Liver (tissue), 8 donors: ENCODE measurements at regions not wholly inside any gene's neighbourhood (a gene's known extent, or its start where the extent isn't known, plus 50 kb on each side); places are given as distances from the start of the nearest gene placed in this dataset.

Experiments
- DNase-seq: peaks from one replicate; pipeline ENCODE4 v3.0.0-alpha.2; 2017; ENCODE audit warnings: low spot score
- H3K27ac ChIP-seq, 2 donors: one replicate each; pipeline ENCODE4 v1.7.0; 2013; ENCODE audit warnings: inconsistent platforms in 2 of 2, low read length in 2 of 2, control low read depth in 1 of 2, low read depth in 1 of 2, mild to moderate bottlenecking in 1 of 2
- H3K27me3 ChIP-seq, 4 donors: one replicate each; pipeline versions ENCODE4 v1.6.1 to v1.7.0; 2013; ENCODE audit warnings: low read length in 3 of 4, inconsistent platforms in 1 of 4, mild to moderate bottlenecking in 1 of 4, moderate library complexity in 1 of 4; ENCODE audit not compliant: control insufficient read depth in 4 of 4, insufficient read depth in 4 of 4
- H3K36me3 ChIP-seq, 4 donors: one replicate each; pipeline versions ENCODE4 v1.6.1 to v1.7.0; 2013; ENCODE audit warnings: low read length in 3 of 4, mild to moderate bottlenecking in 3 of 4, low read depth in 1 of 4, moderate library complexity in 1 of 4; ENCODE audit not compliant: control insufficient read depth in 4 of 4, insufficient read depth in 3 of 4
- H3K4me1 ChIP-seq, 4 donors: one replicate each; pipeline versions ENCODE4 v1.6.1 to v1.7.0; 2013; ENCODE audit warnings: low read length in 3 of 4, mild to moderate bottlenecking in 3 of 4, moderate library complexity in 1 of 4; ENCODE audit not compliant: control insufficient read depth in 4 of 4, insufficient read depth in 4 of 4
- H3K4me3 ChIP-seq, 3 donors: one replicate each; pipeline versions ENCODE4 v1.6.1 to v1.7.0; 2013; ENCODE audit warnings: low read length in 3 of 3, control low read depth in 1 of 3, low read depth in 1 of 3, mild to moderate bottlenecking in 1 of 3
- H3K9ac ChIP-seq, 2 donors: one replicate each; pipeline ENCODE4 v1.7.0; 2013; ENCODE audit warnings: low read length in 2 of 2, mild to moderate bottlenecking in 2 of 2, moderate library complexity in 2 of 2, control low read depth in 1 of 2, low read depth in 1 of 2
- H3K9me3 ChIP-seq, 4 donors: one replicate each; pipeline versions ENCODE4 v1.6.1 to v1.7.0; 2013; ENCODE audit warnings: low read length in 3 of 4; ENCODE audit not compliant: control insufficient read depth in 4 of 4
- EGR1 ChIP-seq, 2 donors: IDR thresholded peaks; 2 replicates each; pipeline ENCODE4 v1.6.1; 2016 to 2018; ENCODE audit warnings: antibody characterized with exemption in 2 of 2, low read depth in 2 of 2
- FOXA1 ChIP-seq: IDR thresholded peaks from 2 replicates; pipeline ENCODE4 v1.6.1; 2016; ENCODE audit warnings: antibody characterized with exemption
- FOXA2 ChIP-seq: IDR thresholded peaks from 2 replicates; pipeline ENCODE4 v1.6.1; 2016; ENCODE audit warnings: antibody characterized with exemption
- GABPA ChIP-seq, 2 donors: IDR thresholded peaks in 1 of 2; conservative IDR thresholded peaks in 1 of 2; 2 replicates each; pipeline ENCODE4 v1.6.1; 2016; ENCODE audit warnings: antibody characterized with exemption in 2 of 2, mild to moderate bottlenecking in 1 of 2, moderate library complexity in 1 of 2
- HNF4A ChIP-seq, 2 donors: conservative IDR thresholded peaks; 2 replicates each; pipeline ENCODE4 v1.6.1; 2016; ENCODE audit warnings: antibody characterized with exemption in 2 of 2, mild to moderate bottlenecking in 2 of 2
- HNF4G ChIP-seq: IDR thresholded peaks from 2 replicates; pipeline ENCODE4 v1.6.1; 2016; ENCODE audit warnings: antibody characterized with exemption
- JUND ChIP-seq, 2 donors: IDR thresholded peaks; 2 replicates each; pipeline ENCODE4 v1.6.1; 2016; ENCODE audit warnings: antibody characterized with exemption in 2 of 2
- NR2F2 ChIP-seq: IDR thresholded peaks from 2 replicates; pipeline ENCODE4 v1.6.1; 2016; ENCODE audit warnings: antibody characterized with exemption
- RAD21 ChIP-seq, 2 donors: IDR thresholded peaks; 2 replicates each; pipeline ENCODE4 v1.6.1; 2016; ENCODE audit warnings: antibody characterized with exemption in 2 of 2, mild to moderate bottlenecking in 2 of 2
- RXRA ChIP-seq, 2 donors: IDR thresholded peaks; 2 replicates each; pipeline ENCODE4 v1.6.1; 2017 to 2018; ENCODE audit warnings: antibody characterized with exemption in 2 of 2, mild to moderate bottlenecking in 1 of 2
- SP1 ChIP-seq: IDR thresholded peaks from 2 replicates; pipeline ENCODE4 v1.6.1; 2018; ENCODE audit warnings: antibody characterized with exemption, mild to moderate bottlenecking
- TAF1 ChIP-seq: conservative IDR thresholded peaks from 2 replicates; pipeline ENCODE4 v1.6.1; 2016; ENCODE audit warnings: antibody characterized with exemption, mild to moderate bottlenecking
- YY1 ChIP-seq: IDR thresholded peaks from 2 replicates; pipeline ENCODE4 v1.6.1; 2016; ENCODE audit warnings: antibody characterized with exemption, mild to moderate bottlenecking
- WGBS: extraction: QIAGEN DNeasy Blood & Tissue Kit; methylation state at CpG from one replicate; pipeline ENCODE4 v1.1.7; 2013; 5-methylcytosine and 5-hydroxymethylcytosine counted together
- TF ChIP-seq, protein P1 (sequence below): IDR thresholded peaks from 2 replicates; pipeline ENCODE4 v1.6.1; 2016; ENCODE audit warnings: antibody characterized with exemption
- TF ChIP-seq, protein P2 (sequence below): fragments of 150-350 bp; IDR thresholded peaks from 2 replicates; pipeline ENCODE4 v1.5.1; 2017; ENCODE audit warnings: improper control_type of control experiment, low read depth, low read length; ENCODE audit not compliant: missing input control
- TF ChIP-seq, protein P3 (sequence below): IDR thresholded peaks from 2 replicates; pipeline ENCODE4 v1.6.1; 2016; ENCODE audit warnings: antibody characterized with exemption
- TF ChIP-seq, protein P4 (sequence below): IDR thresholded peaks from 2 replicates; pipeline ENCODE4 v1.6.1; 2016; ENCODE audit warnings: antibody characterized with exemption, mild to moderate bottlenecking
- TF ChIP-seq, protein P5 (sequence below): IDR thresholded peaks from 2 replicates; pipeline ENCODE4 v1.6.1; 2016; ENCODE audit warnings: antibody characterized with exemption
- donor health status: healthy.
- donor health status: healthy.
- donor health status: healthy.
- donor health status: healthy.
- donor health status: healthy.

DNA sequence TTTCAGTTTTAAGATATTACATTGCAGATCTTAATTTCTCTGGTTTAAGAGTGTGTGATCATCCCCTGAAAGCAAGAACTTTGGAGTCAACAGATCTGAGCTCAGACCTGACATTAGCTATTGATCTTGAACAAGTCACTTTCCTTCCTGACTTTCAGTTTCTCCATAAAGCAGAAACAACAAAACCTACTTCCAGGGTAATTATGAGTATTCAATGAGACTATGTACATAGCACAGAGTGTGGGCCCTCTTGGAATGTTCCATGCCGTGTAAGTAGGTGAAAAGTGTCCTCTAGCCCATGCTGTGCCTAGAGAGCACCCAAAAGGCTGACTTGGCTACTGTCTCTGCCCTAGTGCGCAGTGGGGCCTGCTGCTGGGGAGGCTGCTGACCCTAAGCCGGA lies 188.0 kb upstream of the RPL34 start:
- no peak overlapping the region for H3K4me3 ChIP-seq
- H3K27me3 ChIP-seq = no peaks in the 10 kb centered on the region
- H3K36me3 ChIP-seq = no peaks in the 10 kb centered on the region
- no peak overlapping the region for H3K27ac ChIP-seq
- no peak for DNase-seq
- no peaks in the 10 kb centered on the region for H3K4me1 ChIP-seq
- WGBS = 88% methylated on average over 3 of the region's 3 CpGs
- TF ChIP-seq NR2F2 (no peak), EGR1 (IDR thresholded peaks at IDR 0.05; ENCODE audit: low read depth in 2 of 2) (no peak), GABPA (IDR thresholded peaks at IDR 0.05 in 1 of 2, conservative IDR thresholded peaks at IDR 0.05 in 1 of 2) (no peak), HNF4A (conservative IDR thresholded peaks at IDR 0.05) (no peak), FOXA1 (no peak), TAF1 (no peak), JUND (IDR thresholded peaks at IDR 0.05) (no peak), RXRA (IDR thresholded peaks at IDR 0.05) (no peak), FOXA2 (no peak), HNF4G (no peak), SP1 (no peak), RAD21 (IDR thresholded peaks at IDR 0.05) (no peak)
- TF ChIP-seq, protein P1, sequence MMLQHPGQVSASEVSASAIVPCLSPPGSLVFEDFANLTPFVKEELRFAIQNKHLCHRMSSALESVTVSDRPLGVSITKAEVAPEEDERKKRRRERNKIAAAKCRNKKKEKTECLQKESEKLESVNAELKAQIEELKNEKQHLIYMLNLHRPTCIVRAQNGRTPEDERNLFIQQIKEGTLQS = no peak
- TF ChIP-seq, protein P2, sequence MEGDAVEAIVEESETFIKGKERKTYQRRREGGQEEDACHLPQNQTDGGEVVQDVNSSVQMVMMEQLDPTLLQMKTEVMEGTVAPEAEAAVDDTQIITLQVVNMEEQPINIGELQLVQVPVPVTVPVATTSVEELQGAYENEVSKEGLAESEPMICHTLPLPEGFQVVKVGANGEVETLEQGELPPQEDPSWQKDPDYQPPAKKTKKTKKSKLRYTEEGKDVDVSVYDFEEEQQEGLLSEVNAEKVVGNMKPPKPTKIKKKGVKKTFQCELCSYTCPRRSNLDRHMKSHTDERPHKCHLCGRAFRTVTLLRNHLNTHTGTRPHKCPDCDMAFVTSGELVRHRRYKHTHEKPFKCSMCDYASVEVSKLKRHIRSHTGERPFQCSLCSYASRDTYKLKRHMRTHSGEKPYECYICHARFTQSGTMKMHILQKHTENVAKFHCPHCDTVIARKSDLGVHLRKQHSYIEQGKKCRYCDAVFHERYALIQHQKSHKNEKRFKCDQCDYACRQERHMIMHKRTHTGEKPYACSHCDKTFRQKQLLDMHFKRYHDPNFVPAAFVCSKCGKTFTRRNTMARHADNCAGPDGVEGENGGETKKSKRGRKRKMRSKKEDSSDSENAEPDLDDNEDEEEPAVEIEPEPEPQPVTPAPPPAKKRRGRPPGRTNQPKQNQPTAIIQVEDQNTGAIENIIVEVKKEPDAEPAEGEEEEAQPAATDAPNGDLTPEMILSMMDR = no peak
- TF ChIP-seq, protein P3, sequence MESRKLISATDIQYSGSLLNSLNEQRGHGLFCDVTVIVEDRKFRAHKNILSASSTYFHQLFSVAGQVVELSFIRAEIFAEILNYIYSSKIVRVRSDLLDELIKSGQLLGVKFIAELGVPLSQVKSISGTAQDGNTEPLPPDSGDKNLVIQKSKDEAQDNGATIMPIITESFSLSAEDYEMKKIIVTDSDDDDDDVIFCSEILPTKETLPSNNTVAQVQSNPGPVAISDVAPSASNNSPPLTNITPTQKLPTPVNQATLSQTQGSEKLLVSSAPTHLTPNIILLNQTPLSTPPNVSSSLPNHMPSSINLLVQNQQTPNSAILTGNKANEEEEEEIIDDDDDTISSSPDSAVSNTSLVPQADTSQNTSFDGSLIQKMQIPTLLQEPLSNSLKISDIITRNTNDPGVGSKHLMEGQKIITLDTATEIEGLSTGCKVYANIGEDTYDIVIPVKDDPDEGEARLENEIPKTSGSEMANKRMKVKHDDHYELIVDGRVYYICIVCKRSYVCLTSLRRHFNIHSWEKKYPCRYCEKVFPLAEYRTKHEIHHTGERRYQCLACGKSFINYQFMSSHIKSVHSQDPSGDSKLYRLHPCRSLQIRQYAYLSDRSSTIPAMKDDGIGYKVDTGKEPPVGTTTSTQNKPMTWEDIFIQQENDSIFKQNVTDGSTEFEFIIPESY = no peak
- TF ChIP-seq, protein P4, sequence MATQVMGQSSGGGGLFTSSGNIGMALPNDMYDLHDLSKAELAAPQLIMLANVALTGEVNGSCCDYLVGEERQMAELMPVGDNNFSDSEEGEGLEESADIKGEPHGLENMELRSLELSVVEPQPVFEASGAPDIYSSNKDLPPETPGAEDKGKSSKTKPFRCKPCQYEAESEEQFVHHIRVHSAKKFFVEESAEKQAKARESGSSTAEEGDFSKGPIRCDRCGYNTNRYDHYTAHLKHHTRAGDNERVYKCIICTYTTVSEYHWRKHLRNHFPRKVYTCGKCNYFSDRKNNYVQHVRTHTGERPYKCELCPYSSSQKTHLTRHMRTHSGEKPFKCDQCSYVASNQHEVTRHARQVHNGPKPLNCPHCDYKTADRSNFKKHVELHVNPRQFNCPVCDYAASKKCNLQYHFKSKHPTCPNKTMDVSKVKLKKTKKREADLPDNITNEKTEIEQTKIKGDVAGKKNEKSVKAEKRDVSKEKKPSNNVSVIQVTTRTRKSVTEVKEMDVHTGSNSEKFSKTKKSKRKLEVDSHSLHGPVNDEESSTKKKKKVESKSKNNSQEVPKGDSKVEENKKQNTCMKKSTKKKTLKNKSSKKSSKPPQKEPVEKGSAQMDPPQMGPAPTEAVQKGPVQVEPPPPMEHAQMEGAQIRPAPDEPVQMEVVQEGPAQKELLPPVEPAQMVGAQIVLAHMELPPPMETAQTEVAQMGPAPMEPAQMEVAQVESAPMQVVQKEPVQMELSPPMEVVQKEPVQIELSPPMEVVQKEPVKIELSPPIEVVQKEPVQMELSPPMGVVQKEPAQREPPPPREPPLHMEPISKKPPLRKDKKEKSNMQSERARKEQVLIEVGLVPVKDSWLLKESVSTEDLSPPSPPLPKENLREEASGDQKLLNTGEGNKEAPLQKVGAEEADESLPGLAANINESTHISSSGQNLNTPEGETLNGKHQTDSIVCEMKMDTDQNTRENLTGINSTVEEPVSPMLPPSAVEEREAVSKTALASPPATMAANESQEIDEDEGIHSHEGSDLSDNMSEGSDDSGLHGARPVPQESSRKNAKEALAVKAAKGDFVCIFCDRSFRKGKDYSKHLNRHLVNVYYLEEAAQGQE = no peak
- H3K9me3 ChIP-seq = no peaks in the 10 kb centered on the region
- no peak overlapping the region for H3K9ac ChIP-seq

DNA sequence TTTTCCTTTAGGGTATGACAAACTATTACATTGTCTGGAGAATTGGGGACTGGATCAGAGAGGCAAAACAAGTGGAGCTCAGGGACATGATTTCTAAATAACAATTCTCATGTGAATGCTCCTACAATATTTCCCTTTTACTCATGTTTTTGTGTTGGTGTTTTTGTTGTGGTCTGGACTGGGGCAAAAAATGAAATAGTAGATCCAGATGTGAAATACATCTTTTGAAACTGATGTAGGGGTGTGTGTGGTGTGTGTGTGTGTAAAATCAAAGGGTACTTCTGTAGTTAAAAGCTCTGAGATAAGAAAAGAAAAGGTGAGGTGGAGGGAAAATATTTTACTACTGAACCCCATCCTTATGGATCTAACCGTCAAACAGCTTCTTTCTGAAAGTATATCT lies 188.4 kb upstream of the RPL34 start:
- WGBS = 91% methylated on average over 1 of the region's 1 CpG
- H3K4me3 ChIP-seq = no peak overlapping the region
- TF ChIP-seq GABPA (IDR thresholded peaks at IDR 0.05 in 1 of 2, conservative IDR thresholded peaks at IDR 0.05 in 1 of 2) (no peak), EGR1 (IDR thresholded peaks at IDR 0.05; ENCODE audit: low read depth in 2 of 2) (no peak), SP1 (no peak), HNF4A (conservative IDR thresholded peaks at IDR 0.05) (no peak), YY1 (no peak), NR2F2 (no peak), RAD21 (IDR thresholded peaks at IDR 0.05) (no peak), FOXA1 (no peak), RXRA (IDR thresholded peaks at IDR 0.05) (no peak)
- TF ChIP-seq, protein P5, sequence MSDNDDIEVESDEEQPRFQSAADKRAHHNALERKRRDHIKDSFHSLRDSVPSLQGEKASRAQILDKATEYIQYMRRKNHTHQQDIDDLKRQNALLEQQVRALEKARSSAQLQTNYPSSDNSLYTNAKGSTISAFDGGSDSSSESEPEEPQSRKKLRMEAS = no peak
- TF ChIP-seq, protein P4 = no peak
- TF ChIP-seq, protein P2 = no peak
- TF ChIP-seq, protein P1 = no peak

More for the DNA sequence above, 188.4 kb upstream of the RPL34 start:
- H3K9me3 ChIP-seq = no peaks in the 10 kb centered on the region
- H3K27me3 ChIP-seq = no peaks in the 10 kb centered on the region
- H3K36me3 ChIP-seq = no peaks in the 10 kb centered on the region
- no peak for DNase-seq
- H3K9ac ChIP-seq = no peak overlapping the region
- no peaks in the 10 kb centered on the region for H3K4me1 ChIP-seq
- no peak overlapping the region for H3K27ac ChIP-seq
